ENCODE measurements at regions not wholly inside any gene's neighbourhood (a gene's known extent, or its start where the extent isn't known, plus 50 kb on each side); places are given as distances from the start of the nearest gene placed in this dataset.

DNA sequence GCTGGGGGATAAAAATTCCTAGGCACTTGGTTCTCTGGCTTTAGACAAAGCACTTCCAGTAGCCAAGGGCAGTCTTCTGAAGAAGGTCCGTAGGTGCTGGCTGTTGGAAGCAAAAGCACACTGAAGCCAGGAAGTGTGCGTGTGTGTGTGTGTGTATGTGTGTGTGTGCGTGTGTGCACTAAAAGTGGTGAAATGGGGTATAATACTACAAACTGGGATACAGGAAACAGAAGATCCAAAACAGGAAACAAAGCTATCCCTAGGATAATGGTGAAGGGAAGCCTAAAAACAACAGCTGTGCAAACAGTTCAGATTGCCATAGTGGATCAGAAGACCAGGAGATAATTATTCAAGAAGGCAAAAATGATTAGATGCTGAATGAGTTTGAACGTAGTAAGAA, 103.4 kb downstream of the IL20RB start:
- in situ Hi-C loops (cut with MboI; ENCODE audit: low sequenced_read_pairs), result no loop called here
- no peak for DNase-seq (ENCODE audit: low spot score in 2 of 2)
- no peaks in the 10 kb centered on the region for H3K36me3 ChIP-seq (replicated peaks)

DNA sequence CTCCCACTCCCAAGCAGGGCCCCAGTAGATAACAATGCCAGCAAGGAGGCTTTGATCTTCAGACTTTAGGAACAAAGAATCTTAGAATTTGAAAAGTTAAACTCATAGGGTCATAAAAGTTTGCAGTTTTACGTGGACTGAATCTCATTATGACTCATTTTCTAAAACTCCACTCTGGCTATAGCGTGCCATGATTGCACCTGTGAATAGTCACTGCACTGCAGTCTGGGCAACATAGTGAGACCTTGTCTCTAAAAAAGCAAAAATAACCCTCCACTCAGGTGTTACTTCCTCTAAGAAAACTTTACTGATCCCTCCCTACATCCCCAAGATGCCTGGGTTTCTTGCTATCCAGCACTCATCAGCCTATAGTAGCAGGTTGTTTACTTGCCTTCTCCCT, 104.5 kb downstream of the IL20RB start:
- Histone ChIP-seq H3K9me3 (no peaks in the 10 kb centered on the region), H3K27me3 (ENCODE audit: low read depth) (no peaks in the 10 kb centered on the region), H3K4me3 (no peak overlapping the region), H3K4me1 (peaks cover 21% of the 10 kb centered on the region), H3K36me3 (replicated peaks) (no peaks in the 10 kb centered on the region)
- in situ Hi-C loops (cut with MboI; ENCODE audit: low sequenced_read_pairs), result no loop called here
- DNase-seq (ENCODE audit: low spot score in 2 of 2), result no peak

More for the DNA sequence above, 103.4 kb downstream of the IL20RB start:
- peaks cover 16% of the 10 kb centered on the region for H3K4me1 ChIP-seq
- no peak overlapping the region for H3K4me3 ChIP-seq
- H3K27me3 ChIP-seq (ENCODE audit: low read depth), result no peaks in the 10 kb centered on the region
- H3K9me3 ChIP-seq, result no peaks in the 10 kb centered on the region

DNA sequence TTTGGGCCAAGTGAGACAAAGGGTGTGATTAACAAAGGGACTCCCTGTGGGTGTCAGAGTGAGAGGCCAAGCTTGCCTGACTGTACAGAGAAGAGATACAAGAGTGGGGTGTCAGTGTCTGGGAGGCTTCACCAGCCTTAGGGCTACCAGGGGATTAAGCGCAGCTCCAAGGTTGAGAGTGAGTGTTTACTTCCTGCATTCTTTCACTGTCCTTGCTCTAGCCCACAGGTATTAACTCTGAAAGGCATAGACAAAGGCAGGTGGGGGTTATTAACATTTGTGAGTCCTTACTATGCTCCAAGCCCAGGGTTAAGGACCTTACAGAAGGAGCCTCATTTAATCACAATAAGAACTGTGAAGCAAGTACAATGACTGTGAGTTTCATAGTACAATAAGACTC, 107.6 kb downstream of the IL20RB start:
- peak; percentile 74 to 87 for DNase-seq (ENCODE audit: low spot score in 2 of 2)
- Histone ChIP-seq H3K4me3 (no peak overlapping the region), H3K9me3 (no peaks in the 10 kb centered on the region), H3K4me1 (peaks cover 21% of the 10 kb centered on the region), H3K36me3 (replicated peaks) (no peaks in the 10 kb centered on the region), H3K27me3 (ENCODE audit: low read depth) (no peaks in the 10 kb centered on the region)
- in situ Hi-C loops (cut with MboI; ENCODE audit: low sequenced_read_pairs), result no loop called here

DNA sequence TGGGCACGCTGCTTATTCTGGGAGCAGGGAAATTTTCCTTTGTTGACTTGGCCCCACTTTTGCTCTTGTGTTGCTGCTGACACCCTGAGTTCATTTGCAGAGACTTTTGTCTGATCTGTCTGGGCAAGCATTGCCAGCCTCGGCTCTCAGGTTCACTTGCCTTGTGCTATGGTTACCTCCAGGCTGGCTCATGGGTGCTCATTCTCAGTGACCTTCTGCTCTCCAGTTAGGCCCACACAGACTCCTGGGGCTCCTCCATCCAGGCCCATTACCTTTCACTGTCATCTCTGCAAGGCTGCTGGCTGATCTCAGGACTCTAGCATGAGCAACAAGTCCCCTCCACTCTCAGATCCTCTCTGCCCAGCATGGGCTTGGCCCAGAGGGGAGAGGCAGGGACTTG, 108.3 kb downstream of the IL20RB start:
- no peak for DNase-seq (ENCODE audit: low spot score in 2 of 2)
- H3K36me3 ChIP-seq (replicated peaks), result no peaks in the 10 kb centered on the region
- no peak overlapping the region for H3K4me3 ChIP-seq
- no peaks in the 10 kb centered on the region; the same call in 1 of the 2 replicates for H3K9me3 ChIP-seq
- H3K4me1 ChIP-seq, result peaks cover 21% of the 10 kb centered on the region
- in situ Hi-C loops (cut with MboI; ENCODE audit: low sequenced_read_pairs), result no loop called here
- no peaks in the 10 kb centered on the region for H3K27me3 ChIP-seq (ENCODE audit: low read depth)

DNA sequence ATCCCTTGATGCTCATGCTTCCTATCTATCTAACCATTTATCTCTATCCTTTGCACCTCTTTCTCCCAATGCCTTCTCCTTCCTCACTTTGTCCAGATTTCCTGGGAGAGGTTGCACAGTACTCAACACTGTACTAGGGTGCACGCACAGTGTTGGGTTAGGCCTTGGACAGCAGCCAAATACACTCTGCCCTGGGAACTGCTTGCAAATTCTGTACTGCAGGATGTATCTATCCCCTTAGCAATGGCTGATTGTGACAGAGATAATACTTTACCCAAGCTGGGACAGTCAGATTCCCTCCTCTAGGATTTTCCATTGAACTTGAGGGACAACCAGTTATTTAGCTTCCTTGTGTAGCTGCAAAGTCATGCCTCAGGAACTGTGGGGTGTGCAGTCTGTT, 113.3 kb downstream of the IL20RB start:
- no peak for DNase-seq (ENCODE audit: low spot score in 2 of 2)
- Histone ChIP-seq H3K4me1 (peaks cover 5% of the 10 kb centered on the region), H3K27me3 (ENCODE audit: low read depth) (no peaks in the 10 kb centered on the region), H3K4me3 (no peak overlapping the region), H3K9me3 (no peaks in the 10 kb centered on the region; the same call in 1 of the 2 replicates), H3K36me3 (replicated peaks) (no peaks in the 10 kb centered on the region)
- in situ Hi-C loops (cut with MboI; ENCODE audit: low sequenced_read_pairs), result no loop called here

DNA sequence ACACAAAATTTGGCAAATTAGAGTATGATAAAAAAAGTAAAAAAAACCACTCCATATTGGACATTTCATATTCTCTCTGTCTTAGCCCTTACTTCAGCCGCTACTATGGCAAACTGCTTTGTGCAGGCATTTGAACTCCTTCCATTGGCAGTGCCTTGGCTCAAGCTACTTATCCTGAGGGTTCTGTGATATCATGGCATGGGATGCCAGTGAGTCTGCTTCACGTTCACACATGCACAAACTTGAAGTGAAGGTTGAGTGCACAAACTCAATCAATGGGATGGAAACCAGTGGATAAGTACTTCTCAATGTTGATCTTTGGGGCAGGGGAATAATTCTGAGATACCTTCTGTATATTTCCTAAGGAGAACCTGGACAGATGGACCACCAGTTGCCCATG, 117.2 kb downstream of the IL20RB start:
- Histone ChIP-seq H3K27me3 (ENCODE audit: low read depth) (no peaks in the 10 kb centered on the region), H3K4me3 (no peak overlapping the region), H3K36me3 (replicated peaks) (no peaks in the 10 kb centered on the region), H3K4me1 (peaks cover 5% of the 10 kb centered on the region), H3K9me3 (no peaks in the 10 kb centered on the region; the same call in 1 of the 2 replicates)
- in situ Hi-C loops (cut with MboI; ENCODE audit: low sequenced_read_pairs), result no loop called here
- DNase-seq (ENCODE audit: low spot score in 2 of 2), result no peak

DNA sequence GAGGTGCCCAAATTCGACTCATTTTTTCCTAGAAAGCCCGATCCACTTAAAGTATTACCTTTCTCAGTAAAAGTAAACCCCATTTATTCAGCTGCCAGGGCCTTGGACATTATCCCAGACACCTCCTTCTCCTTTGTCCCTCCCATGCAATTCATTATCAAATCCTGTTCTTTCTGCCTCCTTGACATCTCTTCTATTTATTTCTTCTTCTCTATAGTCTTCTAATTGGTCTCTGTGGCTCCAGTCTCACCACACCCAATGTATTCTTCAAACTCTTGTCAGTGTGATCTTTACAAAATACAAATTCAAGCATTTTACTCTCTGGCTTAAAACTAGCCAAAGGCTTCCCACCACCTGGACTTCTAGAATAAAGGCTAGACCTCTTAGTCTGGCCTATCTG, 120.3 kb downstream of the IL20RB start:
- Histone ChIP-seq H3K4me1 (peaks cover 5% of the 10 kb centered on the region), H3K27me3 (ENCODE audit: low read depth) (no peaks in the 10 kb centered on the region; the same call in 1 of the 2 replicates), H3K36me3 (replicated peaks) (no peaks in the 10 kb centered on the region), H3K4me3 (no peak overlapping the region), H3K9me3 (no peaks in the 10 kb centered on the region)
- DNase-seq (ENCODE audit: low spot score in 2 of 2), result no peak
- in situ Hi-C loops (cut with MboI; ENCODE audit: low sequenced_read_pairs), result no loop called here

DNA sequence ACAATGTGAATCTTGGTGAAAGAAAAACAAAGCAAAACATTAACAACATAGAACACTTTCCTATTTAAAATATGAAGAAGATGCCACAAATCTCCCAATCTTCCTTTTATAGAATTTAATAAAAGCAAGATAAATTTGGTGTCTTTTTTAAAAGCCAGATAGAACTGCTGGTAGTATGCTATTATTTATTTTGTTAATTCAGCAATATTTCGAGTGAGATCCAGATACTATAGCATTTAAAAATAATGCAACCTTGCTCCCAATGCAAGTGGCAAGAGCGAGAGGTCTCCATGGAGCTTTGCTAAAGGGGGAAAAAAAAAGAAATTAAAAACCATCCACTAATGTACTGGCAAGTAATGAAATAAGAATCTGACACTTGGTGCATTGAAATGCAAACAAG, 121.8 kb downstream of the IL20RB start:
- in situ Hi-C loops (cut with MboI; ENCODE audit: low sequenced_read_pairs), result no loop called here
- no peak overlapping the region for H3K4me3 ChIP-seq
- peaks cover 4% of the 10 kb centered on the region for H3K27me3 ChIP-seq (ENCODE audit: low read depth)
- H3K36me3 ChIP-seq (replicated peaks), result no peaks in the 10 kb centered on the region
- DNase-seq (ENCODE audit: low spot score in 2 of 2), result no peak
- H3K4me1 ChIP-seq, result peaks cover 5% of the 10 kb centered on the region
- no peaks in the 10 kb centered on the region for H3K9me3 ChIP-seq

DNA sequence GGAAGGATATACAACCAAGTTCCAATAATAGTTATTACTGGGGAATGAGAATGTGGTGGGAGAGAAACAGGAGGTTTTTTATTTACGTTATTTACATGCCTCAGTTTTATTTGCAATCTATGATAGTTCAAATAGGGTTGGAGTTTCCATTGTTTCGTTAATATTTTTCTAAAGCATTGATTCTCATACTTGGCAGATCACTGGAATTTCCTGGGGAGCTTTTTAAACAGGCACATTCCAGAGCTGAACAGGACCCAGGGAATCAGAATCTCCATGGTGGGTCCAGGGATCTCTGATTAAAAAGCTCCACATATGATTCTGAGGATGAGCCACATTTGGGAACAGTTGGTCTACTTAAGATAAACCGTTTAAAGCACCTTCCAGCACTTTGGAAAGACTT, 123.9 kb downstream of the IL20RB start:
- in situ Hi-C loops (cut with MboI; ENCODE audit: low sequenced_read_pairs), result no loop called here
- peaks cover 10% of the 10 kb centered on the region for H3K27me3 ChIP-seq (ENCODE audit: low read depth)
- H3K4me3 ChIP-seq, result no peak overlapping the region
- no peaks in the 10 kb centered on the region for H3K36me3 ChIP-seq (replicated peaks)
- DNase-seq (ENCODE audit: low spot score in 2 of 2), result no peak
- no peaks in the 10 kb centered on the region for H3K9me3 ChIP-seq
- peaks cover 5% of the 10 kb centered on the region for H3K4me1 ChIP-seq

DNA sequence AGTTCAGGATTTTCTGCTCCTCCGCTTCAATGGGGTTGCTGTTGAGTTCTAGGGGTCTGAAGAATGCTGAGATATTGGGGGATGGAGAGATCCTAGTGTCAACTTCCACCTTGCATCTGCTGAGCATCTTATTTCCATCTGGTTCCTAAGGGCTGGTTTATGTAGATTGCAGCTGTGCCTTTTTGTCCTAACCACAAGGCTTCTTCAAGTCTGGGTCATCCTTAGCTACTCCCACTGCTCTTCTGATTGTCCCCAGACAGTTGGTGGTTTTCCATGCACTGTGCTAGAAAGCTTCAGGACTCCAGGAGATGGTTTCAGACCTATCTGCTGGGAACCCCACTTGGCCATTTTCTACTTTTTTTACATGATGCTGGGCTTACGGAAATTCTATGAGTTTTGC, 125.0 kb downstream of the IL20RB start:
- H3K4me3 ChIP-seq, result no peak overlapping the region
- H3K9me3 ChIP-seq, result no peaks in the 10 kb centered on the region
- DNase-seq (ENCODE audit: low spot score in 2 of 2), result no peak
- H3K4me1 ChIP-seq, result peaks cover 5% of the 10 kb centered on the region
- peaks cover 15% of the 10 kb centered on the region for H3K27me3 ChIP-seq (ENCODE audit: low read depth)
- in situ Hi-C loops (cut with MboI; ENCODE audit: low sequenced_read_pairs), result no loop called here
- H3K36me3 ChIP-seq (replicated peaks), result no peaks in the 10 kb centered on the region

DNA sequence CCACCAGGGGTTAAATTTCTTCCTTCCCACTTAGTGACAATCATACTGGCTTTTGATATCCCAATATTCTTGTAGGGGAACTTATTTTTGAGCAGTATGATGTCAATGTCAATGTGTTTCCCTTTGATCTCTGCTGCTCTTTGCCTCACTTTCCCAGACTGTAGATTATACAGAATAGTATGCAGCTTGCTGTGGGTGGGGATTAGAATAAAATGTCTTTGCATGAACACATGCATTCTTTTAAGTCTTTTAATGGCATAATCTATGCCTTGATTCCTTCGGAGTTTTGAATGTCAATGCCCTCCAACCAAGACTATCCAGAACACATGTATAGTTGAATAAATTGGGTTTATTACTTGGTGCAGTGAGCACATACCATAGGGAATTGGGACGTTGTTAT, 125.5 kb downstream of the IL20RB start:
- no peaks in the 10 kb centered on the region for H3K36me3 ChIP-seq (replicated peaks)
- DNase-seq (ENCODE audit: low spot score in 2 of 2), result no peak
- no peaks in the 10 kb centered on the region for H3K9me3 ChIP-seq
- peaks cover 15% of the 10 kb centered on the region for H3K27me3 ChIP-seq (ENCODE audit: low read depth)
- no peak overlapping the region for H3K4me3 ChIP-seq
- in situ Hi-C loops (cut with MboI; ENCODE audit: low sequenced_read_pairs), result no loop called here
- peaks cover 5% of the 10 kb centered on the region for H3K4me1 ChIP-seq

DNA sequence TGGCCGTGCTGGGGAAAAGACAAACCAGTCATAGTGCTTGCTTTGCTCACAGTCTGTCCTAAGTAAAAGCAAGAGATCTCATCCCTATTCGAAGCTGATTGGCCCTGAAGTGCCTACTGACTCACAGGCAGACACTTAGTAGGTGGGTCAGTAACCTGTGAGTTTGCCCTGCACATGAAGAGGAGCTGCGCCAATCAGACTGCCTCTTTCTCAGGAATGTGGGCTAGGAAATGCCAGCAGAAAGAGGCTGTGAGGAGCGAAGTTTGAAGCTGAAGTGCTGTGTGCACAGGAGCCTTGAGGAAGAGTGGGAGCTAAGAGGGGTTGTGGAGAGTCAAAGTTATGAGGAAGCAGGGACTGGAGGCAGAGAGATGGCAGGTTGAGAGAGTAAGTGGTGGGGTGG, 126.8 kb downstream of the IL20RB start:
- in situ Hi-C loops (cut with MboI; ENCODE audit: low sequenced_read_pairs), result no loop called here
- peaks cover 4% of the 10 kb centered on the region for H3K4me1 ChIP-seq

DNA sequence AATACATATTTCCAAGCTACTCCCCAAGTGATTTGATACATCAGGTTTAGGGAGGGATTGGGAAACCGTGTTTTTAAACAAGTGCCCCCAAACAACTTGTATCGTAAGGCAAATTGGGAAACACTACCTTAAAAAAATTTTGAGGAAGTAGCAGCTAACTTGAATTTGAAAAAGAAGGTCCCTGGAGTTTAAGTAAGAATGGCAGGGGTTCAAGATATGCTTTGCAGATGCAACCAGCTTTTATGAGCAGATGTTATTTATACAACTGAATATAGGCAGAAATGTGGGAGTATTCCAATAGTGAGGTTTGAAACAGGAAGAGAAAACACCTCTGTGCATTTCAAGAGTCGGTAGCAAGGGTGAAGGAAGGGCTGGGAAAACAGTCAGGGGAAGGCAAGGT, 139.6 kb downstream of the IL20RB start:
- Histone ChIP-seq H3K27me3 (ENCODE audit: low read depth) (peaks cover 10% of the 10 kb centered on the region; the same call in 1 of the 2 replicates), H3K4me1 (no peaks in the 10 kb centered on the region), H3K4me3 (no peak overlapping the region), H3K36me3 (replicated peaks) (no peaks in the 10 kb centered on the region), H3K9me3 (no peaks in the 10 kb centered on the region)
- DNase-seq (ENCODE audit: low spot score in 2 of 2), result no peak
- in situ Hi-C loops (cut with MboI; ENCODE audit: low sequenced_read_pairs), result no loop called here

More for the DNA sequence above, 126.8 kb downstream of the IL20RB start:
- H3K27me3 ChIP-seq (ENCODE audit: low read depth), result peaks cover 15% of the 10 kb centered on the region
- H3K4me3 ChIP-seq, result no peak overlapping the region
- no peaks in the 10 kb centered on the region for H3K36me3 ChIP-seq (replicated peaks)
- H3K9me3 ChIP-seq, result 0 out of 2 replicates have a peak, but pooled peaks cover 2% of the 10 kb centered on the region
- no peak for DNase-seq (ENCODE audit: low spot score in 2 of 2)

DNA sequence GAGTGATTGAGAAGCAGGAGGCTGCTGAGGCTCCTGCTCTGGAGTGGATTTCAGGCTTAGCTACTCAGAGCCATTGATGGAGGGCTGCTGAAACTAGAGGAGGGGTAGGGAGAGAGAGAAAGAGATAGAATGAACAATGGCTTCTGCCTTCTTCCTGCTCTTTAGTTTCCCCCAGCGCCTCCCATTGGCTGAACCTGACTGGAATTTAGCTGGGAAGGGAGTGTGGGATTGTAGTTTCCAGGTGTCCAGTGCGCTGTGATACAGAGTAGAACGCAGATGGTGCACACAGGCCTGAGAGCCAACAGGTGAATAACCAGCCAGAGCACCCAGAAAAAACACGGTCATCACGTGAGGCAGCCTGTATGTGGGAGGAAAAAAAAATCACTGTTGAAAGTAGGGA, 140.1 kb downstream of the IL20RB start:
- H3K27me3 ChIP-seq (ENCODE audit: low read depth), result peaks cover 8% of the 10 kb centered on the region; the same call in 1 of the 2 replicates
- no peaks in the 10 kb centered on the region for H3K4me1 ChIP-seq
- no peak overlapping the region for H3K4me3 ChIP-seq
- no peak for DNase-seq (ENCODE audit: low spot score in 2 of 2)
- in situ Hi-C loops (cut with MboI; ENCODE audit: low sequenced_read_pairs), result no loop called here
- no peaks in the 10 kb centered on the region for H3K9me3 ChIP-seq
- no peaks in the 10 kb centered on the region for H3K36me3 ChIP-seq (replicated peaks)
